KMS-11 (cell line): ENCODE measurements at regions not wholly inside any gene's neighbourhood (a gene's known extent, or its start where the extent isn't known, plus 50 kb on each side); places are given as distances from the start of the nearest gene placed in this dataset.
"Not testable (repeated sequence)": the region's sequence is repeated elsewhere in the genome, so short reads cannot be mapped to it uniquely, and the experiment has no call there.

Source experiments
- H2AFZ ChIP-seq: fragments of 200-600 bp; sonication (generic); 2 replicates; pipeline ENCODE4 v1.6.1; 2016; ENCODE audit warnings: antibody characterized with exemption, mixed run types, low read depth
- H3K27ac ChIP-seq: fragments of 200-600 bp; sonication (generic); 2 replicates; pipeline ENCODE4 v1.6.1; 2016; ENCODE audit warnings: mild to moderate bottlenecking, mixed run types
- H3K27me3 ChIP-seq: fragments of 200-600 bp; sonication (generic); 2 replicates; pipeline ENCODE4 v1.6.1; 2017; ENCODE audit warnings: mild to moderate bottlenecking, low read depth, mixed run types, moderate library complexity; ENCODE audit not compliant: insufficient read depth
- H3K36me3 ChIP-seq: fragments of 200-600 bp; sonication (generic); 2 replicates; pipeline ENCODE4 v1.6.1; 2017; ENCODE audit warnings: mild to moderate bottlenecking, mixed run types; ENCODE audit not compliant: insufficient read depth
- H3K4me1 ChIP-seq: fragments of 200-600 bp; sonication (generic); 2 replicates; pipeline ENCODE4 v1.6.1; 2016; ENCODE audit warnings: mild to moderate bottlenecking, low read depth, mixed run types; ENCODE audit not compliant: poor library complexity, severe bottlenecking
- H3K4me2 ChIP-seq: fragments of 200-600 bp; sonication (generic); 2 replicates; pipeline ENCODE4 v1.7.0; 2016; ENCODE audit warnings: mild to moderate bottlenecking, mixed run types
- H3K4me3 ChIP-seq: fragments of 200-600 bp; sonication (generic); IDR thresholded peaks from 2 replicates; pipeline ENCODE4 v1.6.1; 2017; ENCODE audit warnings: low read depth, low read length, mixed read lengths; ENCODE audit not compliant: insufficient read depth
- H3K79me2 ChIP-seq: fragments of 200-600 bp; sonication (generic); 2 replicates; pipeline ENCODE4 v1.6.1; 2016; ENCODE audit warnings: low read depth, mixed run types; ENCODE audit not compliant: insufficient read depth
- H3K9ac ChIP-seq: fragments of 200-600 bp; sonication (generic); 2 replicates; pipeline ENCODE4 v1.6.1; 2016; ENCODE audit warnings: mild to moderate bottlenecking, mixed run types
- H4K20me1 ChIP-seq: fragments of 200-600 bp; sonication (generic); 2 replicates; pipeline ENCODE4 v1.6.1; 2016; ENCODE audit warnings: mild to moderate bottlenecking, mixed run types; ENCODE audit not compliant: insufficient read depth
- CTCF ChIP-seq: fragments of 200-600 bp; sonication (generic); conservative IDR thresholded peaks from 2 replicates; pipeline ENCODE4 v1.6.1; 2017; ENCODE audit warnings: low read depth, mild to moderate bottlenecking, antibody characterized with exemption, low read length, moderate library complexity, mixed read lengths

DNA sequence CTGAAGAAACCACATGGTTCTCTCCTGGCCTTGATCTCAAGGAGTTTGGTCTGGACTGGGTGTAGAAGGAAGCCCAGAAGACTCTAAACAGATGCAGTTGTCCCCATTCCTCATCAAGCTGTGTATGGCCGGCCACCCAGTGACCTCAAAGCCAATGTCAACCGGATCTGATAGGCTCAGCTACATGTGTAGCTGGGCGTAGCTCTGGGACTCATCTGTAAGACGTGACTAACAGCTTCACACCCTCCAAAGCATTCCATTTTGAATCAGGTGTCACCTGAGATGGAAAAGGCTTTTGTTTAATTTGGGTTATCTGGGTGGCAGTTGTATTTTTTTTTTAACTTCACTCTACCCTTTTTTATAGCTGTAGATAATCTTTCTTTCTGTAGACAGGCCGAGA, 130.4 kb downstream of the ABCC12 start:
- Histone ChIP-seq H4K20me1 (no peaks in the 10 kb centered on the region), H3K4me1 (no peaks in the 10 kb centered on the region), H2AFZ (no peak overlapping the region), H3K27me3 (no peaks in the 10 kb centered on the region), H3K36me3 (no peaks in the 10 kb centered on the region), H3K4me3 (no peak overlapping the region), H3K79me2 (no peaks in the 10 kb centered on the region), H3K4me2 (no peak overlapping the region), H3K27ac (no peak overlapping the region), H3K9ac (no peak overlapping the region)
- no peak for TF ChIP-seq CTCF

GRCh38 chr16:48024042-48024441, 131.8 kb downstream of the ABCC12 start:
- Histone ChIP-seq H3K9ac (no peak overlapping the region), H3K79me2 (no peaks in the 10 kb centered on the region), H3K4me2 (no peak overlapping the region), H3K27me3 (no peaks in the 10 kb centered on the region), H3K36me3 (no peaks in the 10 kb centered on the region), H2AFZ (no peak overlapping the region), H3K27ac (no peak overlapping the region), H4K20me1 (no peaks in the 10 kb centered on the region), H3K4me3 (no peak overlapping the region), H3K4me1 (no peaks in the 10 kb centered on the region)
- no peak for TF ChIP-seq CTCF

DNA sequence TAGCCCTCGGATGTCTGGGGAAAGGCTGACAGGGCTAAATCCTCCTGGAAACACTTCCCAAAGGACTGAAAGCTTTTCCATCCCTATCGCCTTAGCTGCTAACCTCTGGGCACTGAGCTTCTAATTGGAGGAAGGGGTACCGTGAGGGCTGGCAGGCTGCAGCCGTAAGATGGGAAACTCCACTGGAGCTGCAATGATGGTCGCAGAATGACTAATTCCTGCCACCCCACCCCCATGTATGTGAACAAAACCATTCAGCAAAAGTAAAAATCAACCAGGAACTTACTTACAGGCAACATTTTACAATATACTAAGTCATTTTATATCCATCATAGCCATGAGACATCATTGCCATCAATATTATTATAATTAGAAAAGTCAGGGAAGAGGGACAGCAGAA, 133.3 kb downstream of the ABCC12 start:
- Histone ChIP-seq H4K20me1 (no peaks in the 10 kb centered on the region), H3K9ac (no peak overlapping the region), H3K27me3 (no peaks in the 10 kb centered on the region), H3K36me3 (no peaks in the 10 kb centered on the region), H2AFZ (no peak overlapping the region), H3K4me1 (no peaks in the 10 kb centered on the region), H3K79me2 (no peaks in the 10 kb centered on the region), H3K4me2 (no peak overlapping the region), H3K4me3 (no peak overlapping the region), H3K27ac (no peak overlapping the region)
- TF ChIP-seq CTCF, result no peak

DNA sequence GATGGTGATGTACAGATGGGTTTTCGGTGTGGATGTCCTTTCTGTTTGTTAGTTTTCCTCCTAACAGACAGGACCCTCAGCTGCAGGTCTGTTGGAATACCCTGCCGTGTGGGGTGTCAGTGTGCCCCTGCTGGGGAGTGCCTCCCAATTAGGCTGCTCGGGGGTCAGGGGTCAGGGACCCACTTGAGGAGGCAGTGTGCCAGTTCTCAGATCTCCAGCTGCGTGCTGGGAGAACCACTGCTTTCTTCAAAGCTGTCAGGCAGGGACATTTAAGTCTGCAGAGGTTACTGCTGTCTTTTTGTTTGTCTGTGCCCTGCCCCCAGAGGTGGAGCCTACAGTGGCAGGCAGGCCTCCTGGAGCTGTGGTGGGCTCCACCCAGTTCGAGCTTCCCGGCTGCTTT, 135.2 kb downstream of the ABCC12 start:
- H3K4me3 ChIP-seq, H2AFZ ChIP-seq, H4K20me1 ChIP-seq, H3K79me2 ChIP-seq, H3K4me2 ChIP-seq, H3K4me1 ChIP-seq, H3K9ac ChIP-seq, H3K27me3 ChIP-seq, H3K27ac ChIP-seq, H3K36me3 ChIP-seq: not testable (repeated sequence)

- no peak for TF ChIP-seq CTCF
- no peak overlapping the region for H3K9ac ChIP-seq
- no peak overlapping the region for H3K27ac ChIP-seq
Observed at GRCh38 chr16:48014349-48015135, 141.3 kb downstream of the ABCC12 start.

More at GRCh38 chr16:48014349-48015135, 141.3 kb downstream of the ABCC12 start:
- Histone ChIP-seq H3K79me2 (no peaks in the 10 kb centered on the region), H2AFZ (no peak overlapping the region), H3K27me3 (no peaks in the 10 kb centered on the region), H4K20me1 (no peaks in the 10 kb centered on the region), H3K36me3 (no peaks in the 10 kb centered on the region), H3K4me2 (no peak overlapping the region), H3K4me1 (no peaks in the 10 kb centered on the region), H3K4me3 (no peak overlapping the region)
